GM12875 (cell line): ENCODE measurements at regions not wholly inside any gene's neighbourhood (a gene's known extent, or its start where the extent isn't known, plus 50 kb on each side); places are given as distances from the start of the nearest gene placed in this dataset.

Source experiments
- H3K4me3 ChIP-seq: one replicate; pipeline ENCODE4 v1.5.1; 2011; ENCODE audit warnings: low read depth, low read length, control low read depth
- TF ChIP-seq, protein P1 (sequence below): IDR thresholded peaks from 2 replicates; pipeline ENCODE4 v1.5.1; 2011; ENCODE audit warnings: low read depth, mild to moderate bottlenecking, control low read depth, inconsistent platforms, low read length, moderate library complexity, borderline replicate concordance; ENCODE audit not compliant: insufficient read depth

DNA sequence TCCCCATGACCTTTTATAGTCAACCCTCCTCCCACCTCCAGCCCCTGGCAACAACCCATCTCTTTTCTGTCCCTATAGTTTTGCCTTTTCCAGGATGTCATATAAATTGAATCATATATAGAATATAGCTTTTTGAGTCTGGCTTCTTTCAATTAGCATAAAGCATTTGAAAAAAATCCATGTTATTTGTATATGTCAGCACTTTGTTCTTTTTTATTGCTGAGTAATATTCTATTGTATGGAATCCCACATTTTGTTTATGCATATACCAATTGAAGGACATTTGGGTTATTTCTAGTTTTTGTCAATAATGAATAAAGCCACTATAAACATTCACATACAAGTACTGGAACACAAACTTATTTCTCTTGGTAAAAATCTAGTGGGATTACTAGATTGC, 58.0 kb upstream of the SSR3 start:
- TF ChIP-seq, protein P1, sequence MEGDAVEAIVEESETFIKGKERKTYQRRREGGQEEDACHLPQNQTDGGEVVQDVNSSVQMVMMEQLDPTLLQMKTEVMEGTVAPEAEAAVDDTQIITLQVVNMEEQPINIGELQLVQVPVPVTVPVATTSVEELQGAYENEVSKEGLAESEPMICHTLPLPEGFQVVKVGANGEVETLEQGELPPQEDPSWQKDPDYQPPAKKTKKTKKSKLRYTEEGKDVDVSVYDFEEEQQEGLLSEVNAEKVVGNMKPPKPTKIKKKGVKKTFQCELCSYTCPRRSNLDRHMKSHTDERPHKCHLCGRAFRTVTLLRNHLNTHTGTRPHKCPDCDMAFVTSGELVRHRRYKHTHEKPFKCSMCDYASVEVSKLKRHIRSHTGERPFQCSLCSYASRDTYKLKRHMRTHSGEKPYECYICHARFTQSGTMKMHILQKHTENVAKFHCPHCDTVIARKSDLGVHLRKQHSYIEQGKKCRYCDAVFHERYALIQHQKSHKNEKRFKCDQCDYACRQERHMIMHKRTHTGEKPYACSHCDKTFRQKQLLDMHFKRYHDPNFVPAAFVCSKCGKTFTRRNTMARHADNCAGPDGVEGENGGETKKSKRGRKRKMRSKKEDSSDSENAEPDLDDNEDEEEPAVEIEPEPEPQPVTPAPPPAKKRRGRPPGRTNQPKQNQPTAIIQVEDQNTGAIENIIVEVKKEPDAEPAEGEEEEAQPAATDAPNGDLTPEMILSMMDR: no peak
- H3K4me3 ChIP-seq: no peak overlapping the region

DNA sequence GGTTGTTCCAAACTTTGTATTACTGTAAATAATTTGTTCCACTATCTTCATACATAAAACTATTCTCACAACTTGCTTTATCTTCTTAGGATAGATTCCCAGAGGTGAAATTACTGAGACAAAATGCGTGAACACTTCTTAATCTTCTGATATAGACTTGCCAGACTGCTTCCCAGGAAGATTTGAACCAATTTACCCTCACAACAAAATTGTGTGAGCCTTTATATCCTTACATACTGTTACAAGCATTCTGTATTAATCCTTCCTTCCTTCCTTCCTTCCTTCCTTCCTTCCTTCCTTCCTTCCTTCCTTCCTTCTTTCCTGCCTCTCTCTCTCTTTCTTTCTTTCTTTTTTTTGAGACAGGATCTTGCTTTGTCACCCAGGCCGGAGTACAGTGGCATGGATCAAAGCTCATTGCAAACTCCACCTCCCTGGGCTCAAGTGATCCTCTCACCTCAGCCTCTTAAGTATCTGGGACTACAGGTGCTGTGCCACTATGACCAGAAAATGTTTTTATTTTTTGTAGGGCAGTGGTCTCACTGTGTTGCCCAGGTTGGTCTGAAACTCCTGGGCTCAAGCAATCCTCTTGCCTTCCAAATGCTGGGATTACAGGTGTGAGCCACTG, 57.1 kb upstream of the SSR3 start:
- H3K4me3 ChIP-seq: no peak overlapping the region

DNA sequence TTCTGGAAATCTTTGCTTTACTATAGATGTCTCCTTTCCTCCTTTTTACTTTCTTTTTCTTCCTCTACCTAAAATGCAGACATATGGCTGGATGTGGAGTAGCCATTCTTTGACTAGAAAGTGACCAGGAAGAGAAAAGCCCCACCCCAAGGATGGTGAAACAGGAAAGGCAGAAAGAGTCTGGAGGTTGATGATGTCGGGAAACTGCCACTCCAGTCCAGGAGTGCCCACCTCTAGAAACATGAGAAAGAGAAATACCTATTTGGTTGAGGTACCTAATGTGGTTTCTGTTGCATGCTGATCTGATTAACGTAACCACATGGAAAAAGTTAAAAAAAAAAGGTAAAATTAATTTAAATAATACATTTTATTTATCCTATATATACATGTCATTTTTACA, 55.2 kb upstream of the SSR3 start:
- H3K4me3 ChIP-seq: no peak overlapping the region
- TF ChIP-seq, protein P1: no peak

More for the DNA sequence above, 57.1 kb upstream of the SSR3 start:
- TF ChIP-seq, protein P1: no peak

DNA sequence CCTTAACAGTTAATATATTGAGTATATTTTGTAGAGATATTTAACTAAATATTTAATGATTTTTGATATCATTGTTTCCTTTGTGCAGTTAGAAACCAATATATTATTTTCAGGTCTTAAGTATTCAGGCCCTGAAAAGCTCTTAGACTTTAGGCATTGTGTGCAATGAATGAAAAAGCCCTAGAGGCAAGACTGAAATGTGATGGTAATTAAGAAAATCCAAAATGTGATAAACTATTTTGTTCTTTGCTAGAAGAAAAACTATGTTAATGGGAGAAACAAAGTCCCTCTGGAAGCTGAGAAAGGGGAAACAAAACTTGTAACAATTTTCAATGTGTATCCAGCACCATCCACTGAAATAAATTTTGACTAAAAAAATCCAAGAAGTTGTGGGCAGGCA, 54.6 kb upstream of the SSR3 start:
- TF ChIP-seq, protein P1: no peak
- no peak overlapping the region for H3K4me3 ChIP-seq

DNA sequence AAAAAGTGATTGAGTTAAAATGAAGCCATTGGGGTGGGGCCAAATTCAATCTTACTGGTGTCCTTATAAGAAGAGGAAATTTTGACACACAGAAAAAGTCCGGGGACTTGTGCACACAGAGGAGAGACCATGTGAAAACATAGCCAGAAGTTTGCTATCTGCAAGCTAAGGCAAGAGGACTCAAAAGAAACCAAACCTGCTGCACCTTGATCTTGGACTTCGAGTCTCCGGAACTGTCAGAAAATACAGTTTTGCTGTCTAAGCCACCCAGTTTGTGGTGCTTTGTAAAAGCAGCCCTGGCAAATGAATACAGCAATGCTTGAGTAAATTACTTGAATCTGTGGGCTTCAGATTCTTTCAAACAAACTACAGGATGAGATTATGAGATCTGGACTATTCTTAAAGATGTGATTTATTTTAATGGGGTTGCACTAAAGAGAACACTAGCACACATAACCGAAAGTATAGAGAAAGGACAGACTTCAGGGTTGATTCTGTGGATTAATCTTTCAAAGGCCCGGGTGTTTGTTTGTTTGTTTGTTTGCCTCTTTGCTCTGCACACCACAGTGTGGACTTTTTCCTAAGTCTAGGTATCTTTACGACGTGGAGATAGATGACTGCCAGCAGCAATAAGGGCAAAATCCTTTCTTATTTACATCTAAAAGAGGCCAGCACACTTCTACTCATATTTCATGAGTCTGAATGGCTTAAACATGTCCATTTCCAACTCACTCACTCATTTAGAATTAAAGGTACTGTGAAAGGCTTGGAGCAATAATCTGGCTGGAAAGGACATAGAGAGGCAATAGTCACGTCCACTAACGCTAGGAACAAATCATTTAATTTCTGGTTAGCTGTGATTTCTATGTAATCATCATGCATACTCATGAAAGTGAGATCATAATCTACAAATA, 53.9 kb upstream of the SSR3 start:
- TF ChIP-seq, protein P1: no peak
- H3K4me3 ChIP-seq: no peak overlapping the region

DNA sequence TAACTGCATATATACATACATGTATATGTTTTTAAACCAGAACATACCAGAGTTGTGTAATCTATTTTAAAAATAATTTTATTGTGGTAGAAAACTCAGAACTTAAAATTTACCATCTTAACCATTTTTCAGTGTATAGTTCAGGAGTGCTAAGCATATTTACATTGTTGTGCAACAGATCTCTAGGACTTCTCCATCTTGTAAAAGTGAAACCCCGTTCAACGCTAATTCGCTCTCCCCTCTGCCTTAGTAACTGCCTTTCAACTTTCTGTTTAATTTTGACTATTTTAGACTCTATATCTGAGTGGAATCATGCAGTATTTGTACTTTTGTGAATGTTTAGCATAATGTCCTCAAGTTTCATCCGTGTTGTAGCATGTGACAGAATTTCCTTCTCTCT, 51.8 kb upstream of the SSR3 start:
- H3K4me3 ChIP-seq: no peak overlapping the region
- TF ChIP-seq, protein P1: no peak
